ENCODE measurements at regions not wholly inside any gene's neighbourhood (a gene's known extent, or its start where the extent isn't known, plus 50 kb on each side); places are given as distances from the start of the nearest gene placed in this dataset.

DNA sequence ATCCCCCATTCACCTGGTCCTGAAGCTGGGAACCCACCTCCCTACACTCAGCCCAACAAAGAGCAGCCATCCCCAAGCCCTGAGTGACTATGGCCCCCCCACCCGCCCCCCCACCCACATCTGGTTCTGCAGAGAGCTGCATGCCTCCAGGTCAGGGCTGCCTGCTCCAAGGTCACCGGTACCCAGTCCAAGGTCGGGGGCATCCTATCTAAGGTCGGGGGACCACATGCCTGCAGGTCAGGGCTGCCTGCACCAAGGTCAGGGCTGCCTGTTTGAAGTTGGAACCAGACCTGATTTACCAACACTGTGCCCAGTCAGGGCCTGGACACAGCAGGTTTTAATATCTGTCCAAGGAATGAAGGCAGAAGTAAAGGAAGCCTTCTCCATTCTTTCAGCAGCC lies 66.1 kb upstream of the GPC1 start:
- Histone ChIP-seq H4K20me1 (ENCODE audit: insufficient read depth) (no peaks in the 10 kb centered on the region), H3K27me3 (replicated peaks; ENCODE audit: insufficient read depth) (no peaks in the 10 kb centered on the region), H3K9me2 (ENCODE audit: insufficient read depth) (no peaks in the 10 kb centered on the region), H3K36me3 (ENCODE audit: low read depth) (no peaks in the 10 kb centered on the region), H3K4me3 (no peak overlapping the region), H2AFZ (peak overlapping the region; percentile 57), H3K9ac (peak overlapping the region; percentile 68), H3F3A (ENCODE audit: insufficient read depth) (0 out of 2 replicates have a peak, but pooled peaks cover 3% of the 10 kb centered on the region), H3K9me3 (ENCODE audit: low read depth) (no peaks in the 10 kb centered on the region), H3K4me1 (ENCODE audit: insufficient read depth) (peaks cover 28% of the 10 kb centered on the region), H3K79me2 (ENCODE audit: insufficient read depth) (no peaks in the 10 kb centered on the region), H3K27ac (peak overlapping the region; percentile 72), H3K4me2 (ENCODE audit: unreplicated experiment) (peak overlapping the region; percentile 60)
- in situ Hi-C loops (cut with MboI) = no loop called here
- 32 to 46% methylated on average over 2 to 4 of the region's 4 CpGs for WGBS, 2 experiments (ENCODE audit: low coverage in 1 of 2, low lambda C conversion rate in 2 of 2, missing lambda C conversion rate in 2 of 2)
- no peak for DNase-seq
- TF ChIP-seq EZH2 (IDR thresholded peaks at IDR 0.05; ENCODE audit: insufficient read depth, poor library complexity, severe bottlenecking) = no peak
- TF ChIP-seq EZH2phosphoT487 (IDR thresholded peaks at IDR 0.05; ENCODE audit: insufficient read depth, low read depth) = no peak

DNA sequence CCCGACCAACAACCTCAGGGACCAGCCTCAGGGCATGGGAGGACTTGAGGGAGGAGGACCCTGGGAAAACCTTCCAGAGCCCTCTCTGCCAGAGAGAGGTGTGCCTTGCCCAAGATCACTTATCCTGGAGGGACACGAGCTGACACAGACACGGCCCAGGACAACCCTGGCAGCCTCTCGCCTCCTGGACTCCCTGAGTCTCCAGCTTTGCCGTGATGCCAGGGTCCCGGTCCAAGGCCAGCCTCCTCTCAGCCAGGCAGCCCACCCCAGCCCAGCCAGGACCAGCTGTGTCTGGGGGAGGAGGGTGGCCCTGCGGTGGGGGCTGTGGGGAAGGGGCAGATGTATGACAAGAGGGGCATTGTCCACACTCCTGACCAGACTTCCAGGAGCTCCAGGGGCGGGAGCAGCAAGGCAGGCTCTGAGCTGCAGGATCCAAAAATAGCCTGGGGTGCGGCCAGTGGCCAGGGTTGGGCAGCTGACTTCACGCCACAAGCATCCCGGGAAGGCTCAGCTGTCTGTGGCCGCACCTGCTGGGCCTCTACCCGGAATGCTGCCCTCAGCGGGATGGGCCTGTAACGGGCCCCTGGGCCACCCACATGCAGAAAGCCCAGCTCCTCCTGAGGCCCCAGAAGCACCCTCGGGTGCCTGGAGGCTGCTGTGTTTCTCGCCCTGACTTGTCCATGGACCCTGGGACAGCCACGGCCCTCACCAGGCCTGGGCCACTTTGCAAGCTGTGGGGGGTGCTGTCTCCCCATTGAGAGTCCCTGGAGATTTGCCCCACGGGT lies 65.5 kb upstream of the GPC1 start:
- peak overlapping the region; percentile 68 for H3K9ac ChIP-seq
- TF ChIP-seq EZH2 (IDR thresholded peaks at IDR 0.05; ENCODE audit: insufficient read depth, poor library complexity, severe bottlenecking) (no peak), EZH2phosphoT487 (IDR thresholded peaks at IDR 0.05; ENCODE audit: insufficient read depth, low read depth) (no peak)
- H3K27ac ChIP-seq = peak overlapping the region; percentile 72
- DNase-seq = peak; percentile 94
- H3K4me3 ChIP-seq = 0 out of 2 replicates have a peak overlapping the region, but pooled peaks have one; percentile 36
- H4K20me1 ChIP-seq (ENCODE audit: insufficient read depth) = no peaks in the 10 kb centered on the region
- H3K4me2 ChIP-seq (ENCODE audit: unreplicated experiment) = peak overlapping the region; percentile 60
- H3K9me2 ChIP-seq (ENCODE audit: insufficient read depth) = no peaks in the 10 kb centered on the region
- no peaks in the 10 kb centered on the region for H3K27me3 ChIP-seq (replicated peaks; ENCODE audit: insufficient read depth)
- no peaks in the 10 kb centered on the region for H3K36me3 ChIP-seq (ENCODE audit: low read depth)
- H3K79me2 ChIP-seq (ENCODE audit: insufficient read depth) = no peaks in the 10 kb centered on the region
- H2AFZ ChIP-seq = peak overlapping the region; percentile 57
- 0 out of 2 replicates have a peak, but pooled peaks cover 3% of the 10 kb centered on the region for H3F3A ChIP-seq (ENCODE audit: insufficient read depth)
- H3K9me3 ChIP-seq (ENCODE audit: low read depth) = no peaks in the 10 kb centered on the region
- H3K4me1 ChIP-seq (ENCODE audit: insufficient read depth) = peaks cover 33% of the 10 kb centered on the region
- WGBS, 2 experiments (ENCODE audit: low coverage in 1 of 2, low lambda C conversion rate in 2 of 2, missing lambda C conversion rate in 2 of 2) = 20 to 21% methylated on average over 18 to 19 of the region's 19 CpGs
- in situ Hi-C loops (cut with MboI) = no loop called here

DNA sequence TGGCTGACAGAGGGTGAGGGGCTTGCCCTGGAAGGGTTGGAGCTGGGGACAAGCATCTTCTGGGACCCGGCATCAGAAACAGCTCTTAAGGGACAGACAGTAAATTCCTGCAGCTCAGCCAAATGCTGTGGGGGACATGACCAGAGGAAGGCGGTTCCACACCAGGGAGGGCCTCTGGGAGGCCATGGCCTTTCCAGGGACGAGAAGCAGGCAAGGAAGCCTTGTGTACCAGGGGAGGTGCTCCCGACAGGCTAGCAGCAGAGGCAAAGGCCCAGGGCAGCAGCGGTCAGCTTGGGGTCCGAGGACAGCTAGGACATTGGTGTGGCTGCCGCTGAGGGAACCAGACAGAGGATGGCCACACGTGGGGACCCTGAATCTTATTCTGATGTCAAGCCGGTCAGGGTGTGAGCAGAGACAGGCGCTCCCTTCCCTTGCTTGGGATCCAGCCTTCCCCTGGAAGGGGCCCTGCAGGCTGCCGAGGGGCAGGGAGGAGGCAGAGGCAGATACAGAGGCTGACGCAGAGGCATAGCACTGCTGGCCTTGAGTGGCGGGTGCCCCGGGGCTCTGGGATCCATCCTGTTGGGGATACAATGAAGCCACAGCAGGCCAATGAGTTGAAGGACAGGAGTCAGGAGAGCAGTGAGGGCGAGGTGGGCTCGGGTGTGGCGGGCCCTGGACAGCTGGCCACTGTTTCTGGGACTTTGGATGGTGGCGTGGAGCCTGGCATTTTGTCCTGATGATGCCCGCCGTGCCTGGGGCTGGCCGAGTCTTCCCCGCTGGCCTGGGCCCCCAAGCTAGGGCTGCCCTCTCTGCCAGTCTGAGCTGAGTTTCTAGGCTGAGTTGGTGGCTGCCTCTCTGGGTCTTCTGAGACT lies 64.1 kb upstream of the GPC1 start:
- no peaks in the 10 kb centered on the region for H3K79me2 ChIP-seq (ENCODE audit: insufficient read depth)
- H3K27ac ChIP-seq = no peak overlapping the region
- in situ Hi-C loops (cut with MboI) = no loop called here
- H3K4me2 ChIP-seq (ENCODE audit: unreplicated experiment) = no peak overlapping the region
- no peak overlapping the region for H2AFZ ChIP-seq
- no peaks in the 10 kb centered on the region for H3K36me3 ChIP-seq (ENCODE audit: low read depth)
- no peaks in the 10 kb centered on the region for H3K27me3 ChIP-seq (replicated peaks; ENCODE audit: insufficient read depth)
- H3K9me2 ChIP-seq (ENCODE audit: insufficient read depth) = no peaks in the 10 kb centered on the region
- 96 to 97% methylated on average over 21 to 22 of the region's 22 CpGs for WGBS, 2 experiments (ENCODE audit: low coverage in 1 of 2, low lambda C conversion rate in 2 of 2, missing lambda C conversion rate in 2 of 2)
- 0 out of 2 replicates have a peak, but pooled peaks cover 3% of the 10 kb centered on the region for H3F3A ChIP-seq (ENCODE audit: insufficient read depth)
- H3K4me3 ChIP-seq = no peak overlapping the region
- H4K20me1 ChIP-seq (ENCODE audit: insufficient read depth) = no peaks in the 10 kb centered on the region
- TF ChIP-seq EZH2phosphoT487 (IDR thresholded peaks at IDR 0.05; ENCODE audit: insufficient read depth, low read depth) = no peak
- no peak for TF ChIP-seq EZH2 (IDR thresholded peaks at IDR 0.05; ENCODE audit: insufficient read depth, poor library complexity, severe bottlenecking)
- H3K9me3 ChIP-seq (ENCODE audit: low read depth) = no peaks in the 10 kb centered on the region
- H3K4me1 ChIP-seq (ENCODE audit: insufficient read depth) = peaks cover 33% of the 10 kb centered on the region
- no peak overlapping the region for H3K9ac ChIP-seq
- DNase-seq = no peak

- no peak overlapping the region for H3K9ac ChIP-seq
- H3K9me3 ChIP-seq (ENCODE audit: low read depth) = no peaks in the 10 kb centered on the region
- no peak overlapping the region for H3K4me3 ChIP-seq
- DNase-seq = no peak
- 91 to 100% methylated on average over 4 to 5 of the region's 5 CpGs for WGBS, 2 experiments (ENCODE audit: low coverage in 1 of 2, low lambda C conversion rate in 2 of 2, missing lambda C conversion rate in 2 of 2)
- H3K27me3 ChIP-seq (replicated peaks; ENCODE audit: insufficient read depth) = no peaks in the 10 kb centered on the region
- TF ChIP-seq EZH2phosphoT487 (IDR thresholded peaks at IDR 0.05; ENCODE audit: insufficient read depth, low read depth) (no peak), EZH2 (IDR thresholded peaks at IDR 0.05; ENCODE audit: insufficient read depth, poor library complexity, severe bottlenecking) (no peak)
- no peaks in the 10 kb centered on the region for H3K36me3 ChIP-seq (ENCODE audit: low read depth)
- no peaks in the 10 kb centered on the region for H3K79me2 ChIP-seq (ENCODE audit: insufficient read depth)
- H3K9me2 ChIP-seq (ENCODE audit: insufficient read depth) = no peaks in the 10 kb centered on the region
- no peaks in the 10 kb centered on the region for H4K20me1 ChIP-seq (ENCODE audit: insufficient read depth)
- H3K4me2 ChIP-seq (ENCODE audit: unreplicated experiment) = no peak overlapping the region
- H2AFZ ChIP-seq = no peak overlapping the region
- 0 out of 2 replicates have a peak, but pooled peaks cover 3% of the 10 kb centered on the region for H3F3A ChIP-seq (ENCODE audit: insufficient read depth)
- H3K27ac ChIP-seq = no peak overlapping the region
- H3K4me1 ChIP-seq (ENCODE audit: insufficient read depth) = peaks cover 33% of the 10 kb centered on the region
- in situ Hi-C loops (cut with MboI) = no loop called here
Measured at GRCh38 chr2:240372101-240372500, 63.4 kb upstream of the GPC1 start.

Data from GM23248 (cell line).